Calu3 (cell line): ENCODE measurements at regions not wholly inside any gene's neighbourhood (a gene's known extent, or its start where the extent isn't known, plus 50 kb on each side); places are given as distances from the start of the nearest gene placed in this dataset.

ENCODE experiments used
- BruUV-seq: library from RNA; stranded (reverse); fragments of 400-500 nt; replicated peaks from 2 replicates; lab custom pipeline; 2021; lab: Mats Ljungman, UMichigan
- CTCF ChIA-PET: fragments of 300-600 bp; sonication (Branson Sonifier 250); formaldehyde crosslinking; loops from one replicate; lab custom pipeline; 2022; ENCODE audit warnings: antibody characterized with exemption; lab: Charles Lee
- DNase-seq: peaks from one replicate; pipeline ENCODE4 v3.0.0; 2022
- H3K27ac Mint-ChIP-seq: one replicate; pipeline ENCODE4 v1.8.0; 2022; ENCODE audit warnings: mixed read lengths; ENCODE audit not compliant: unreplicated experiment
- H3K27me3 Mint-ChIP-seq: one replicate; pipeline ENCODE4 v1.8.0; 2022; ENCODE audit warnings: mixed read lengths; ENCODE audit not compliant: unreplicated experiment
- H3K36me3 Mint-ChIP-seq: one replicate; pipeline ENCODE4 v1.8.0; 2022; ENCODE audit warnings: mild to moderate bottlenecking, moderate library complexity, mixed read lengths; ENCODE audit not compliant: insufficient read depth, unreplicated experiment
- H3K4me1 Mint-ChIP-seq: one replicate; pipeline ENCODE4 v1.8.0; 2022; ENCODE audit warnings: mild to moderate bottlenecking, low read depth, mixed read lengths; ENCODE audit not compliant: unreplicated experiment
- H3K4me3 Mint-ChIP-seq: one replicate; pipeline ENCODE4 v1.8.0; 2022; ENCODE audit warnings: mild to moderate bottlenecking, low read depth, moderate library complexity, mixed read lengths; ENCODE audit not compliant: unreplicated experiment
- H3K9me3 Mint-ChIP-seq: one replicate; pipeline ENCODE4 v1.8.0; 2022; ENCODE audit warnings: low read depth, mixed read lengths; ENCODE audit not compliant: unreplicated experiment
- CTCF ChIP-seq: fragments of 200-600 bp; IDR thresholded peaks from one replicate; pipeline ENCODE4 v1.8.0; 2022; ENCODE audit warnings: antibody characterized with exemption; ENCODE audit not compliant: unreplicated experiment
- intact Hi-C: fragments of 100-400 bp; cut with micrococcal nuclease; formaldehyde crosslinking; loops from one replicate; pipeline ENCODE4 v1.10.0; 2022; ENCODE audit not compliant: unreplicated experiment

- Mint-ChIP-seq H3K27ac (no peak overlapping the region), H3K27me3 (no peaks in the 10 kb centered on the region), H3K36me3 (no peaks in the 10 kb centered on the region), H3K4me1 (no peaks in the 10 kb centered on the region), H3K4me3 (no peak overlapping the region), H3K9me3 (no peaks in the 10 kb centered on the region)
- intact Hi-C loops, result no loop called here
- no peak for TF ChIP-seq CTCF
- no TSS peak for BruUV-seq
- CTCF ChIA-PET, result no interaction called here
- DNase-seq, result no peak
These were observed 551.9 kb upstream of the LUZP2 start for GRCh38 chr11:23944923-23945322.

DNA sequence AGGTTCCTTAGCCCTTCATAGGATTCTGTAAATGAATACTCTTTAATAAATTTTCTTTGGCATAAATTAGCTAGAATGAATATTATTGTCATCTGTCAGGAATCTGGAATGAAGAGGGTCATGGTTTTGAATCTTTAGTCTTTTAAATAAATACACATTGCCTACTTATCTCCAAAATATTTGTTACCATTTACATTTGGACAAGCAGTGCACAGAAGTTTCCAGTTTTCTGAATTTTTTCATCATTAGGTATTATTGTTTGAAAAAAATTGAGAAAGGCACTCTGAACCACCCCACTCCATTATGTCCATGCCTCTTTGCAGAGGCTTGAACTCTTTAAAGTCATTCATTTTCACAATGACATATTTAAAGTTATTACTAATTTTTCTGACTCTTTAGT, 549.0 kb upstream of the LUZP2 start:
- no peak for DNase-seq
- H3K4me3 Mint-ChIP-seq, result no peak overlapping the region
- no peak overlapping the region for H3K27ac Mint-ChIP-seq
- H3K4me1 Mint-ChIP-seq, result no peaks in the 10 kb centered on the region
- intact Hi-C loops, result no loop called here
- no peaks in the 10 kb centered on the region for H3K36me3 Mint-ChIP-seq
- H3K9me3 Mint-ChIP-seq, result no peaks in the 10 kb centered on the region
- no peak for TF ChIP-seq CTCF
- CTCF ChIA-PET, result no interaction called here
- no TSS peak for BruUV-seq
- H3K27me3 Mint-ChIP-seq, result no peaks in the 10 kb centered on the region

DNA sequence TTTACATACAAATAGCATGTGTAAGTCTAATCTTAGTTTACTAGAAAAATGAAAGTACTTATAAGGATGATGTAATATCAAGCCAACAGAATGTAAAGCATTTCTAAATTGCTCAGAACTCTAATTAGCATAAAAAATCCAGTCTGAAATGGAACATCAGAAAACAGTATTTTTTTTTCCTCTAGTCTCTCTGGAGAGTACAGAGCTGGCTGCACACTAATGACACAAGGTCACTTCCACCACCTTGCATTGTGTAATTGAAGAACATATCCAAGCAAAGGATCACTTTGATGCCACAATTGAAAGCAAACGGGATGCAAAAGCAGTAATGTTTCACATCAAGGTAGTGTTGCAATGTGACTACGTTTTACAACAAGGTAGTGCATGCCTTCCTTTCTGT, 548.0 kb upstream of the LUZP2 start:
- Mint-ChIP-seq H3K4me3 (no peak overlapping the region), H3K36me3 (no peaks in the 10 kb centered on the region), H3K27ac (no peak overlapping the region), H3K27me3 (no peaks in the 10 kb centered on the region), H3K4me1 (no peaks in the 10 kb centered on the region), H3K9me3 (no peaks in the 10 kb centered on the region)
- intact Hi-C loops, result no loop called here
- no peak for DNase-seq
- CTCF ChIA-PET, result no interaction called here
- no TSS peak for BruUV-seq
- no peak for TF ChIP-seq CTCF

GRCh38 chr11:23953951-23954710, 542.7 kb upstream of the LUZP2 start:
- Mint-ChIP-seq H3K9me3 (no peaks in the 10 kb centered on the region), H3K36me3 (no peaks in the 10 kb centered on the region), H3K4me3 (no peak overlapping the region), H3K4me1 (no peaks in the 10 kb centered on the region), H3K27ac (no peak overlapping the region), H3K27me3 (no peaks in the 10 kb centered on the region)
- CTCF ChIA-PET, result no interaction called here
- BruUV-seq, result no TSS peak
- DNase-seq, result no peak
- intact Hi-C loops, result no loop called here
- TF ChIP-seq CTCF, result no peak
